ENCODE measurements at regions not wholly inside any gene's neighbourhood (a gene's known extent, or its start where the extent isn't known, plus 50 kb on each side); places are given as distances from the start of the nearest gene placed in this dataset.

GRCh38 chr12:118467641-118468305, 91.4 kb downstream of the SUDS3 start:
- DNase-seq (ENCODE audit: low spot score) = no peak

GRCh38 chr12:118472940-118473339, 96.6 kb downstream of the SUDS3 start:
- DNase-seq (ENCODE audit: low spot score) = no peak

GRCh38 chr12:118480235-118480634, 103.9 kb downstream of the SUDS3 start:
- no peak for DNase-seq (ENCODE audit: low spot score)

DNA sequence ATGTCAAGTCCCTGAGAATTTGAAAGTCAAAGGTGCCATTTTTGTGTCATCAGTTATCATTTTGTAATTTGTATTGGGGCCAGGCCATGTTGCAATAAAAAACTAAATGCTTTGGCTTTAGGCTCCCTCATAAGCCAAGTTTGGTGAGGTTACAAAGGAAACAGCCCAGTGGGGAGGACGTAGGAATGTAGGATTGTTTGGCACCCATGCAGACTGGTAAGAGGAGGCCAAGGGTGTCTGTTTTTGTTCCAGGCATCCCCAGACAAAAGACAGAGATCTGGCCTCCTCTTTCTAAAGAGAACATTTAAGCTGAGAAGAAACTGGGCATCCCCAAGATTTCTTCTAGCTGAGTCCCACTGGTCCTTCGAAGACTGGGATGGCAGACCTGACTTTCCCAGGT, 111.7 kb downstream of the SUDS3 start:
- no peak for DNase-seq (ENCODE audit: low spot score)

- DNase-seq (ENCODE audit: low spot score) = no peak
Observed at GRCh38 chr12:118493962-118494361, 117.6 kb downstream of the SUDS3 start.

GRCh38 chr12:118494776-118495175, 118.4 kb downstream of the SUDS3 start:
- DNase-seq (ENCODE audit: low spot score) = no peak

- no peak for DNase-seq (ENCODE audit: low spot score)
Observed at GRCh38 chr12:118495296-118495695, 118.9 kb downstream of the SUDS3 start.

DNA sequence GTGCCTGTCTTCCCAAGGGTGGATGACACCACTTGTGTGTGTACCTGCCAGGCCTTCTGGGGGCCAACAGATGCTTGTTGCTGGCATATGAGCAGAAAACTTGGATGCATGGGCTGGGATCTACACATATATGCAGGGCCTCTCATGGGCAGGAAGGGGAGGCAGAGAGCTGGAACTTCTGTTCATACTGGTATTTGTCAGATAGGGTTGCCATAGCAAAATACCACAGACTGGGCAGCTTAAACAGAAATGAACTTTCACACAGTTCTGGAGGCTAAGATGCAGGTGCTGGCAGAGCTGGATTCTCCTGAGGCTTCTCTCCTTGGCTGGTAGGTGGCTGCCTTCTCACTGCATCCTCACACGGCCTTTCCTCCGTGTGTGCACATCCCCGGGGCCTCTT, 121.8 kb downstream of the SUDS3 start:
- DNase-seq (ENCODE audit: low spot score) = no peak

DNA sequence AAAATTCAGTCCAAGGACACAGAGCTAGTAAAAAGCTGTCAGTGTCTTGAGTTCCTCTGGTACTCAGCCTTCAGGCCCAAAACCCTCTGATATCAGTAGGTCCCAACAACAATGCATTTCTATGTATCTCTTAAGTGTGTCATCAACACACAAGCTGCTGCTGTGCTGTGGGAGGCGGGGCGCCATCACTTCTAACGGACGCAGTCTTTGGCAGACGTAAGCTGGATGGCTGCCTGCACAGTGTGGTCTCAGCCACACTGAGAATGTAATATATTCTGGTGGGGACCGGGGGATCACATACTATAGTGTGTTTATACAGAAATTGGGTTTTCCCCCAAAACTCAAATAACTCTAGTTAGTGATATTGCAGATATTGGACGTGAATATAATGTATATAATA, 123.9 kb downstream of the SUDS3 start:
- DNase-seq (ENCODE audit: low spot score) = no peak

- no peak for DNase-seq (ENCODE audit: low spot score)
Observed at GRCh38 chr12:118501489-118501888, 125.1 kb downstream of the SUDS3 start.

GRCh38 chr12:118503476-118503875, 127.1 kb downstream of the SUDS3 start:
- DNase-seq (ENCODE audit: low spot score) = no peak

DNA sequence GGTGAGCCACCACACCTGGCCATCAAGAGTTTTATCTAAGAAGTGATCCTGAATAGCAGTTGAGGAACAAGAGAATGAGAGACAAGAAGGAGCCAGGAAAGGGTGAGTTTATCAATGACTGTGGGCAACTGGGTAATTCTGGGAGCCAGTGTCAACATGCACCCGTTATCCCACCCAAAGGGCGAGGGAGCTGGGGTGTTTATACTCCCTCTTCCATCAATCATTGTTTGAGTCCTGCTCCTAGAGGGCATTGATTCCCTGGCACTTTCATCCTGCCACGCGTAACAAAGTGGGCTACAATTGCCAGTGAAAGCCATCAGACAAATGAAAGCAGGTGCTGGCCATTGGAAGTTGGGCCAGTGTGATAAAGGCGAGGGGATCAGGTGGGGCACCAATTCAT, 136.3 kb downstream of the SUDS3 start:
- DNase-seq (ENCODE audit: low spot score) = no peak

GRCh38 chr12:118513611-118514010, 137.3 kb downstream of the SUDS3 start:
- no peak for DNase-seq (ENCODE audit: low spot score)

GRCh38 chr12:118514297-118514696, 137.9 kb downstream of the SUDS3 start:
- no peak for DNase-seq (ENCODE audit: low spot score)

GRCh38 chr12:118520214-118521035, 144.1 kb downstream of the SUDS3 start:
- DNase-seq (ENCODE audit: low spot score) = no peak

- no peak for DNase-seq (ENCODE audit: low spot score)
Observed at GRCh38 chr12:118521036-118521370, 144.6 kb downstream of the SUDS3 start.

- no peak for DNase-seq (ENCODE audit: low spot score)
Observed at GRCh38 chr12:118524446-118524845, 148.1 kb downstream of the SUDS3 start.

DNA sequence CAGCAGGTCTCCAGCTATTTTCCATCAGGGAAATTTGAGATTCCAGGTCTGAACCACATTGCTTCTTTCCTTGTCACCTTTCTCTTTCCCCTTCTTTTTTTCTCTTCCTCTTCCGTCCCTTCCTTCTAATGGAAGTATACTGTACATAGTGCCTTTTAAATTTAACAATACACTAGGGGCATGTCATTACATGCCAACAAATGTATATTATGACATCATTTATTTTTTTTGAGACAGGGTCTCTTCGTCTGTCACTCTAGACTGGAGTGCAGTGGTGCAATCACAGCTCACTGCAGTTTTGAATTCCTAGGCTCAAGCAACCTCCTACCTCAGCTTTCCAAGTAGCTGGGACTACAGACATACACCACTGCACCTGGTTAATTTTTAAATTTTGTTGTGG, 148.9 kb downstream of the SUDS3 start:
- no peak for DNase-seq (ENCODE audit: low spot score)

GRCh38 chr12:118526255-118527095, 150.1 kb downstream of the SUDS3 start:
- DNase-seq (ENCODE audit: low spot score) = no peak

GRCh38 chr12:118527310-118527709, 151.0 kb downstream of the SUDS3 start:
- DNase-seq (ENCODE audit: low spot score) = no peak

DNA sequence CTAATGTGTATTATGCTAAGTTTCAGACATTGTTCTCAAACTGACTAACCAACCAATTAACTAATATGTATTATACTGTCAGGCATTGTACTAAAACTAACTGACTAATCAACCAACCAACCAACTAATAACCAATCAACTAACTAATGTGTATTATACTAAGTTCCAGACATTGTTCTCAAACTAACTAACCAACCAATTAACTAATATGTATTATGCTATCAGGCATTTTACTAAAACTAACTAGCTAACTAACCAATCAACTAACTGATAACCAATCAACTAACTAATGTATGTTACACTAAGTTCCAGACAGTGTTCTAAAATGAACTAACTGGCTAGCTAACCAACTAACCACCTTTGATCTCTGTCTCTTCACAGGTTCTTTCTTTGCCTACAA, 152.3 kb downstream of the SUDS3 start:
- no peak for DNase-seq (ENCODE audit: low spot score)

DNA sequence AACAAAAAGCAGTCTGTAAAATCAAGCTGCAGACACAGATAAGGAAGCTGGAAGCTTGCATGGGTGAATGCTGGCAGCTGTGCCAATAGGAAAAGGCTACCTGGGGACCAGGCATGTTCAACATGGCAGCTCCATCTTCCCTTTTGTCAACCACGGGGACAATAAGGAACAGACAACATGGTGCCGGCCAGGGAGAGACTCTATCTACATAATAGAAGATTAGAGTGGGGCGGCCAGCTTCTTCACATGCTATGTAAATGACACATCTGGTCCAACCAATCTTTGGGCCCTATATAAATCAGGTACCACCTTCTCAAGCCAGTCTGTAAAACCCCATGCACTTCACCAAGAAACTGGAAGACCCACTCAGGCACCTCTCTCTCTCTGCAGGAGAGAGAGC, 157.6 kb downstream of the SUDS3 start:
- no peak for DNase-seq (ENCODE audit: low spot score)

All from HuH-7.5 (cell line).